ELR (cell line): ENCODE measurements at regions not wholly inside any gene's neighbourhood (a gene's known extent, or its start where the extent isn't known, plus 50 kb on each side); places are given as distances from the start of the nearest gene placed in this dataset.

Source experiments
- DNase-seq: peaks from one replicate; pipeline ENCODE4 v3.0.0-alpha.2; 2015; ENCODE audit warnings: low read depth

DNA sequence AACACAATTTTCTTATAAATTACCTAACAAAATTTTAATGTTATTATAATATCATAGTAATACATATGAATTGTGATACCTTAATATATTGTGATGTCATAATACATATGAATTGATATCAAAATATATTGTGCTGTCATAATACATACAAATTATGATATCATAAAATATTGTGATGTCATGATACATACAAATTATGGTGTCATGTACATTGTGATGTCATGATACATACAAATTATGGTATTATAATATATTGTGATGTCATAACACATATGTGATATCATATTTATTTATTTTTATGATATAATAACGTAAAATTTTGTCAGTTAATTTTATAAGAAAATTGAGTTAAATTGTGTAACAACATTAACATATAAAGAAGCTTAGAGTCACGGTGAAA, 1927.2 kb downstream of the TP53TG3F start:
- DNase-seq = no peak

DNA sequence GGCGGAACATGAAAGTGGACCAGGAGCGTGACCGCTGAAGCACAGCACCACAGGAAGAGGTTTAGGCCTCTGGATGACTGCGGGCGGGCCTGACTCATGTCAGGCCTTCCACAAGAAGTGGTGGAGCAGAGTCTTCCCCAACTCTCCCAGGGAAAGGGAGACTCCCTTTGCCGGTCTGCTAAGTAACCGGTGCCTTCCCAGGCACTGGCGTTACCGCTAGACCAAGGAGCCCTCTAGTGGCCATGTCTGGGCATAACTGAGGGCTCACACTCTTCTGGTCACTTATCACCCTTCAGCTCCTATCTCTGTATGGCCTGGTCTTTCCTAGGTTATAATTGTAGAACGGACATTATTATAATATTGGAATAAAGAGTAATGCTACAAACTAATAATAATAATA, 1931.9 kb downstream of the TP53TG3F start:
- peak; percentile 30 for DNase-seq

DNA sequence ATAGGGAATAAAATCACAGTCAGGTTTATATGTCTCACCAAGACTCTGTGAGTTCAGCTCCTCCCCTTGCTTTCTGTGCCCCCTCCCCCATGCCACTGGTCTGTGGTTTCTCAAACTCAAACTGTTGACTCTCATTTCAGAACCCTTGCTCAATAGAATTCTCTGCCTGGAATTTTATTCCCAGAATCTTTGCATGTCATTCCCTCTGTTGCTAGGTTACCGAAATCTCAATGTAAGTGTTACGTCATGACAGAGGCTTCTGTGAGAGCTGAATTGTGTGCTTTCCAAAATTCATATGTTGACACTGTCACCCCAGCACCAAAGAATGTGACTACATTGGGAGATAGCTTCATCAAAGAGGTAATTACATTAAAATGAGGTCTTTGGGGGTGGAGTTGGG, 1938.8 kb downstream of the TP53TG3F start:
- no peak for DNase-seq

DNA sequence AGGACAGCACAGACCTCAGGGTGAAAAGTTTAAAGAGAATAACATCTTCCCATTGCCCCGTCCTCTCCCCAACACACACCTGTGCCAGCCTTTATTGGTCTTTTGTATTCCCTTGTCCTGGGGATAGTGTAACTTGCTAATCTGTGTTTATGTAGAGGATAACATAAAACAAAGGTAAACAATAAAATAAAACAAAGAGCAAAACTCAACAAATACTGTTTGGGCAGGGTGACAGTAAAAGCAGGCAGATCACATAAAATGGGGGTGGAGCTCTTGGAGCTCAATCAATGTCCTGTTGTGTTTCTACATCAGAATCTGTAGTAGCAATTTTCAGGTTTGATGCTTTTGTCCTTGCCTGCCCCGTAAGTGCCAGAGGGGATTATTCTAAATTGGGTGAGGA, 1939.7 kb downstream of the TP53TG3F start:
- DNase-seq = no peak

DNA sequence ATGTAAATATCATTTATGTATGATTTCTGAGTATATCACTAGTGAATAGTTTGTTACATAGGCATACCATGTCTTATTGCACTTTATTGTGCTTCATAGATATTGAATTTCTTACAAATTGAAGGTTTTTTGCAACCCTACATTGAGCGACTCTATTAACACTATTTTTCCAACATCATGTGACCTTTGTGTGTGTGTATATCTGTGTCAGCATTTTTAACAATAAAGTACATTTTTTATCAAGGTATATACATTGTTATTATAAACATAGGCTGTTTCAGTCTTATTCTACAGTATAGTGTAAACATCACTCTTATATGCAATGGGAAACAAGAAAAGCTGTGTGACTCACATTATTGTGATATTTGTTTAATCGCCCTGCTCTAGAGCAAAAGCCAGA, 1944.9 kb downstream of the TP53TG3F start:
- DNase-seq = no peak

DNA sequence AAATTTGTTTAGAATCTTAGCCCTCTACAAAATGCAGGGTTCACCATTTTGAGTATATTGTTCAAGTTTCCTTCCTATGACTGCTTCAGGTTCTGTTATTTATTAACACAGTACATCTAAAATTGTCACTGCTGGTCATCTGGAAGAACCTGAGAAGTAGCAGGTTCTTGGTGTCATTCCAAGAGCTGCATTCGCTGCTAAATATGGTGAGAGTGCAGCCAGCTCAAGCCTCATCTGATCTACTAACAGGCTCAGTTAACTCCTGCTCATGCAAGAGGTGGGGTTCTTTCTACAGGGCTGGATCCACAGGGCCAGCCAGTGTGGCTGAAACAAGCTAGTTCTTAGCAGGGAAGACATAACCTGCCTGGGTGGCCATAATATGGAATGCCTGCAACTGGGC, 1946.1 kb downstream of the TP53TG3F start:
- DNase-seq = no peak

DNA sequence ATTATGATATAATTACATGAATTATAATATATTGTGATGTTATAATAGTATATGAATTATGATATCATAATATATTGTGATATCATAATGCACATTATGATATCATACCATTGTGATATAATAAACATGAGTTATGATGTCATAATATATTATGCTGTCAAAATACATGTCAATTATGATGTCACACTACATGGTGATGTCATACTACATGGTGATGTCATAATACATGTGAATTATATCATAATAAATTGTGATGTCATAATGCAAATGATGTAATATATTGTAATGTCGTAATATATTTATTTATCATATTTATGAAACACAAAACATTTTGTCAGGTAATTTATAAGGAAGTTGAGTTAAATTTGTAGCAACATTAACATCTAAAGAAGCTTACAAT, 1950.1 kb downstream of the TP53TG3F start:
- DNase-seq = peak; percentile 1

DNA sequence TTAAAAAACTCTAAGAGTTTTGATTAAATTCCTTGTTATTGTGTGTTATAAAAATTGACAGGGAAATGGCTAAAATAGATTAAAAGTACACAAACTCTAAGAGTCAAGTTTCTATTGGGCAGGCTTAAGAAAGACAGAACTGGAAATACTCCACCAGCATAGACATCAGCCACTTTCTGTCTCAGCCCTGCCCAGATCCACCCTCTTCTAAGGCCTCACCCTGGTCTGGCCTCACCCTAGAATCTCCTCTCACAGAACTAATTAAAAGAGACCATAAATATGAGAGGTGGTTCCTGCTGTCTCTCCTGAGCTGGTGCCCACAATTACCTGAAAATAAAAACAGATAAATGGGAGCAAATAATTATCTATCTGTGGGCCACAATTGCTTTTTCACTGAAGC, 1951.0 kb downstream of the TP53TG3F start:
- DNase-seq = no peak

DNA sequence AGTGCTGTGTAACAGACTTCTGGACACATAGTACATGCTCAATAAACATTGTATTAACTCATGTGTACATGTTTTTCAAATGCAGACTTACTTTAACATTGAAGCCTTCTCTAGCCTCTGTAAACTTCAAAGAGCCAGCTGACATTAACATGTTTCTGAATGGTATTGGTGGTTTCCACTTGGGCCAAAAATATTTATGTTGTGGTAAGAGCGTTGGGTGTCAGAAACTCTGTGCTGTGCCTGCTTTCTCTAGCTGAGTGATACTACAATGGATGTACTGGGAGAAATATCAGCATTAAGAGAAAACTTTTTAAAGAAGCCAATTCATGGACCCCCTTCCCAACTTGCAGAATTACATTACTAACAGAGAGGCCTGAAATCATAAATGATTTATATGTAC, 1951.7 kb downstream of the TP53TG3F start:
- DNase-seq = no peak

DNA sequence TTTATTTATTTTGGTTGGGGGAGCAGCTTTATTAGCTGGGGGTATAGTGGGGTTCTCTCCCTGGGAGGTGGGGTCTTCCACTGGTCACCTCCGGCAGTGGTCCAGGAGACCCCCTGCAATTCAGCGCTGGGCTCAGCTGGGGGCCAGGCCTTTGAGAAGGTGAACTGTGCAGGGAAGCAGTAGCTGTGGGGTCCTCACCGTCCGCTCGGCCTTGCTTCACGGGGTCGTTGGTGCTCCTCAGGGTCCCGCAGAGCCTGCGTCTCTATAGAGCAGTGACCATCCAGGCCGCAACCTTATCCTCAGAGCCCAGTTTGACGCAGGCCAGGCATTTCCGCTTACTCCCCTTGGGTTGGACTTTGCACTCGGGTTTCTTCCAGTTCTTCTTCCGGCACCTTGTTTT, 1954.7 kb downstream of the TP53TG3F start:
- DNase-seq = no peak

DNA sequence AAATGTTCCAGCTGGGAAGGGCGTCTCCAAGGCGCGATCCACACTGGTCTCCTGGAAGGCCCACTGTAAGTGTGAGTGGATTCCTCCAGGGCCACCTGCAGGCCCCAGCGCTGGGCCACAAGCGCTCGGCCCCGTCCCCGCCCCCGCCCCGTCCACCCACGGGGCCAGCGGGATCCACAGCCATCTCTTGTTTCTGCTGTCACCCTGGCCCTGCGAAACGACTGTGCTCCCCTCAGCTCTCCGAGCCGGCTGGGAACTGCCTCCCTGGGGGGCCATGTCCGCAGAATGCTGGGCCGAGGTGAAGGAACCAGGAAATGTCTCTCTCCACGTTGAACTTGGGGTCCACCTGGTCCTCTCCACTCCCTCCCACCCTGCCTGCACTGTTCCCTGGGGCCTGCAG, 1955.2 kb downstream of the TP53TG3F start:
- no peak for DNase-seq

DNA sequence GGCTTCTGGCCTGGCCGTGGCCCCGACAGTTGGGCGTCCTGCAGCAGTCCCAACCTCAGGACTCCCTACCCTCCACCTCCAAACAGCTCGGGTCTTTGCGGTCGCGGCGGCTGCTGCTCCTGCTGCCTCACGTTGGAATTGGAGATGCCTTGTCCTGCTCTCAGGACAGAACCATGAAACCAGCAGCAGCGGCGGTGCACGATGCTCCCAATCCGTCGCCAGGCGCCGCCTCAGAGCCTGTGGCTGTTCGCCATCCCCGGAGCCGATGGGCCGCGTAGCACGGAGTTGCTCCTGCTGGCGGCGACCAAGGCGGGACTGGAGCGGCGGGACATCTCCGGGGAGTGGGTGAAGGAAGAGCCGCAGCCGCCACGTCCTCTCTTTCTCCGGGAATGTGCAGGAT, 1965.9 kb downstream of the TP53TG3F start:
- no peak for DNase-seq

DNA sequence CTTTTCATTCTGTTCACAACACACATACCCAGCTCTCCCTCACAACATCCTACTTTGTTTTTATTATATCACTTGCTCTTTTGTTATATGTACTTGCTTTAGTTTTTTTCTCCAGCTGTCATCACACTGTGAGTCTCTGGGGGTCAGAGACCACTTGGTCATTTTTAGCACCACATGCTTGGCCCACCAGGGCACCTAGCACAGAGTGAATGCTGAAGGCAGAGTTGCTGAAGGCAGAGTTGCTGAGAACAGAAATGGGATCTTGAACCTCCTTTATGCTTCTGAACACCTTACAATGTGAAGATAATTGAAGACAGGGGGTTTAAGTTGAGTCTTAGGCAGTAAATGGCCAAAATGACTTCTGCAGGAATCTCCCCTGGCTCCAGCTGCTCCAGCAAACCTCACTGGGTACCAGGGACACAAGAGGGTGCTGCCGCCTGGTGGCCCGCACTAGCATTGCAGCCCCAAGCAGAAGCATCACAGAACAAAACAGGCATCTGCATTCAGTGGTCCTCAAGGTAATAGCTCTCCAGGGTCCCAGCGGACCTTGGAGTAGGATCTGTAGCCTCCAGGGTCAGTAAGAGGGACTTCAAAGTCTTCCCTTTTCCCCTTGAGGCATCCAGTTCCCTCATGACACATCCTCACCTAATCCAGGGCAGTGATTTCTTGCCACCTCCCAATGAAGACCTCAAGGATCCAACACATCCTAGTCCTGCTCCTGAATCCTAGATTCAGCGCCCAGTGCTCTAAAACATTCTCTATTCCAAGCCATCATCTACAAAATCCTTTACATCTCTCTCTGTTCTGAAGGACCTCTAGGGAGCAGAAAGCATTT, 1972.6 kb downstream of the TP53TG3F start:
- DNase-seq = peak; percentile 6

DNA sequence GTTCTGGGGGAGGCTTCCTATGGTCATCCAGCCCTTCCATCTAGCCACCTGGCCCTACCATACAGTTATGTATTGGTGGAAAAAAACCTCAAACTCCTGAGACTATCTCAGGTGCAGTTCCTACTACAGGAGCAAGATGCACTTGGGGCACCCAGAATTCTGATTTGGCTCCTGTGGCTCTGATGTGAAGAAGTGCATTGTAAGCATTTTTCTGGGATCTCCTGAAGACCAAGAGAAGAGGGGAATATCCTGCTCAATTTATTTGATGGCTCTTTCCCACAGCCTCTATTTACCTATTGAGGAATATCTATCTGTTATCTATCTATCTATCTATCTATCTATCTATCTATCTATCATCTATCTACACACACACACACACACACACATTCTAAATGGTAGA, 1981.5 kb downstream of the TP53TG3F start:
- DNase-seq = no peak

DNA sequence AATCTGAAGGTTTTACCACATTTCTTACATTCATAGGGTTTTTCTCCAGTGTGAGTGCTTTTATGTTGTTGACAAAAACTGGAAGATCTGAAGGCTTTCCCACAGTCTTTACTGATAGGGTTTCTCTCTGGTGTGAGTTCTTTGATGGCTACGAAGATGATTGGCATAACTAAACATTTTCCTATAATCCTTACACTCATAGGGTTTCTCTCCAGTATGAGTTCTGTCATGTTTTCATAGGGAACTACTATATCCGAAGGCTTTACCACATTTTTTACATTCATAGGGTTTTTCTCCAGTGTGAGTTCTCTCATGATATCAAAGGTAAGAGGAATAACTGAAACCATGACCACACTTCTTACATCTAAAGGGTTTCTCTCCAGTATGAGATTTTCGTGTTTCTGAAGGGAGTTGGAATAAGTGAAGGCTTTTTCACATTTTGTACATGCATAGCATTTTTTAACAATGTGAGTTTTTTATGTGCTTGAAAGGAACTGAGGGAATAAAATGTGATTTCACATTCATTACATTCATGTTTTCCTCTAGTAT, 1987.7 kb downstream of the TP53TG3F start:
- no peak for DNase-seq

DNA sequence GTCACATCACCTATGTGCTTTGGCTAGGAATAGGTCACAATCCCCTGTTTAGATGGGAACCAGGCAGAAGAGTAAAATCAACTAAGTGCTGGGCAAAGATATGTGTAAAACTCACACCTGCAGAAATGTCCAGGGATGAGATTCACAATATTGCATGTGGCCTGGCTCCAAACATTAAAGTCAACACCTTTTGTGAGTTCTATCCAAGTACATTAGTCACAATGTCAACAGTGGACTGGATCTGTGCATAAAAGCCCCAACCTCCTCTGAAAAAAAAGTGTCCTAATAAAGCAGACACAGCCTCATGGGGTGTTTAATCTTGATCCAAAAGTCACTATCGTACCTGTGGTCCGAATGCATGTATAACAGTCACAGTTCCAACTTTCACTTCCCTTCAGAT, 1990.3 kb downstream of the TP53TG3F start:
- DNase-seq = no peak

DNA sequence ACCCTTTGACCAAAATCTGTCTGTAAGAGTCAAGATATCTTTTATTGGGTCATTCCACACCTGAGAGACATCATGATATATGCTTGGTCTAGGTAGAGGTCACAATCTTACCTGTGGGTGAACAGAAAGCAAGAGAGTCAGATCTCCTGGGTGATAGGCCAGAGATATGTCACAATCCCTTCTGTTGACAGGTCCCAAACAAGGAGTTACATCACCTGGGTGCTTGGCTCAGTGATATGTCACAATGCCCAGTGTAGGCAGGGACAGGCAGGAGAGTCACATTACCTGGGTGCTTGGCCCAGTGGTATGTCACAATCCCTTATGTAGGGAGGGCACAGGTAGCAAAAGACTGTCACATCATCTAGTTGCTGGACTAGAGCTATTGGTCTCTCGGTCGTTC, 1991.2 kb downstream of the TP53TG3F start:
- DNase-seq = no peak

DNA sequence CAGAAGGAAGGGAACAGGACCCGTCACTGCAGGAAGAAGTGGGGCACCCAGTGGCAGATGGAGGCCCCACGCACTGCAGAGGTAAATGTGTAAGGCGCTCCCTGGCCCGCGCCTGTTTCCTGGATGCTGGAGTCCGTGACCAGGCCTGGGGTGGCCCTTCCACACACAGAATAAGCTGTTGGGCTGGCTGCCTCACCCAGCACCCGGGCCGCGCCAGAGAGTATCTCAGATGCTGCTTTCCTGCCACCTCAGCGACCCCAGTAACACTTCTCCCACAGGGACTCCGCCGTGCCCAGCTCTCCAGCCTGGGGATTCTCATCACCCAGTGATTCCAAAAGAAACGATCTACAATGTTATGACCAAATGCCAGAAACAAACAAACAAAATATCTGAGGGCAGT, 1993.1 kb downstream of the TP53TG3F start:
- DNase-seq = no peak

DNA sequence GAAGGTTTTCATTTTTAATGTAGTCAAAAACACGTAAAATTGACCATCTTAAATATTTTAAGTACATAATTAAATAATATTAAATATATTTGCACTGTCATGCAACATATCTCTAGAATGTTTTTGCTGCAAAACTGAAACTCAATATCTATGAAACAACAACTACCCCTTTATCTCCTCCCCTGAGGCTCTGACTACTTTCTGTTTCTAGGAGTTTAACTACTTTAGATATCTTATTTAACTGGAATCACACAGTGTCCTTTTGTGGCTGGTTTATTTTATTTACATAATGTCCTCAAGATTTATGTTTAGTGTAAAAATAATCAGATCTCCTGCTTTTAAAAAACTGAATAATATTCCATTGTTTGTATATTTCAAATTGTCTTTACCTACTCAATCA, 2003.9 kb downstream of the TP53TG3F start:
- DNase-seq = no peak

DNA sequence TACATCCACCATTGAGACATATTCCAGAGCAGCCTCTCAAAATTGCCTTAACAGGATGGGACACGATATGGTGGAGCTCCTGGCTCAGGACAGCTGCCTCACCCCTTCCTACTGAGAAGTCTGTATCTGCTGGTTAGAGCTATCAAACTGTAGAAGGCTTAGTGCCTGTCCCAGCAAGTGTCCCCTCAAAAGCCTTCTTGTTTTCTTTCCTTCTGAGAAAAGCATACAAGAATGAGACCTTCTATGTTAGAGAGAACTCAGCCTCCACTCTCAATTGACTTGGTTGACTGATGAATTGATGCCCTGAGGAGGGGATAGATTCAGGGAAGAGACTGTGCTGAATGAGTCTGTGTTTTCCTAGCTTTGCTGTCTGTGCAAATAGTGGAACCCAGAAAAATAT, 2020.9 kb downstream of the TP53TG3F start:
- no peak for DNase-seq

DNA sequence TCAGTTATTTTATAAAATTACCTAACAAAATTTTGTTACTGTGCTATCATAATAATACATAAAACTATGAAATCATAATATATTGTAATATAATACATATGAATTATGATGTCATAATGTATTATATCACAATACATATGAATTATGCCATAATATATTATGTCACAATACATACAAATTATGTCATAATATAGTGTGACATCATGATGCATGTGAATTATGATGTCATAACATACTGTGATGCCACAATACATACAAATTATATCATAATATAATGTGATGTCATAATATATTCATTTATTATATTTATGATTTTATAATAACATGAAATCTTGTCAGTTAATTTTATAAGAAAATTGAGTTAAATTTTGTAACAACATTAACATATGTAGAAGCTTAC, 2021.6 kb downstream of the TP53TG3F start:
- no peak for DNase-seq

DNA sequence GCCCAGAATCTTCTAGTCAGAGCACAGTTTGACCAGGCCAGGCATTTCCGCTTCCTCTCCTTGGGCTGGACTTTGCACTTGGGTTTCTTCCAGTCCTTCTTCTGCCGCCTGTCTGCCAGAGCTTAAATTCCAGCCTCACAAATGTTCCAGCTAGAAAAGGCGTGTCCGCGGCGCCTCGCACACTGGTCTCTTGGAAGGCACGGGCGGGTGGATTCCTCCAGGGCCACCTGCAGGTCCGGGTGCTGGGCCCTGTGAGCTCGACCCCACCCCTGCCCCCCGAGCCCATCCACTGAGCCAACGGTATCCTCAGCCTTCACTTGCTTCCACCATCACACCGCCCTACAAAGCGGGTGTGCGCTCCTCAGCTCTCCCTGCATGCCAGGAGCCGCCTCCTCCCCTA, 2026.5 kb downstream of the TP53TG3F start:
- no peak for DNase-seq

DNA sequence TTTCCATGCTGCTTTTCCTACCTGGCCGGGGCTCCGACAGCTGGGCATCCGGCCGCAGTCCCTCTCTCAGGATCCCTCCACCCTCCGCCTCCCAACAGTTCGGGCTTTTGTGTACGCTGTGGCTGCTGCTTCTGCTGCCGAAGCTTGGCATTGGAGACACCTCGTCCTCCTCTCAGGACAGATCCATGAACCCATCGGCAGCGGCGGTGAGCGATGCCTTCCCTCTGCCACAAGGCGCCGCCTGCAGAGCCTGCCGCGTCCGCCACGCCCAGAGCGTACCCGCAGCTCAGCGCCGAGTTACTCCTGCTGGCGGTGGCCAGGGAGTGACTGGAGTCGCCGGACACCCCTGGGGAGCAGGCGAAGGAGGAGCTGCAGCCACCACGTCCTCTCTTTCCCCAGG, 2032.8 kb downstream of the TP53TG3F start:
- DNase-seq = no peak

DNA sequence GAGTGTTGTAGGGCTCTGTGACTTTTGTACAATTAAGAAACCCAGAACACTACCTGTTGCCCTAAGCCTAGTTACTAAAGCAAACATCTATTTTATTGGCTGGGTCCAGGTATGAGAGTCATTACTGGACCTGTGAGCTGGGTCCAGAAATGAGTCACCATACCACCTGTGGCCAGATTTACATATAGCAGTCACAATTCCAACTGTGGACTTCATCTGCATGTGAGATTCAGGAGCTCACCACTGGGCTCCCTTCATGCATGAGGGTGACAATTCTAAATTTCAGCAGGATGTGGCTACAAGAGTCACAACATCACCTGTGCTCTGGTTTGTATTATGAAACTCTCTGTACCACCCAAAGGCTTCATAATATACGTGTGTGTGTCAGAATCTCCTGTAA, 2038.0 kb downstream of the TP53TG3F start:
- DNase-seq = no peak
